ENCODE measurements at regions not wholly inside any gene's neighbourhood (a gene's known extent, or its start where the extent isn't known, plus 50 kb on each side); places are given as distances from the start of the nearest gene placed in this dataset.

GRCh38 chr10:71902351-71902750 is 51.3 kb upstream of the PSAP start:
- TF ChIP-seq, protein P1, sequence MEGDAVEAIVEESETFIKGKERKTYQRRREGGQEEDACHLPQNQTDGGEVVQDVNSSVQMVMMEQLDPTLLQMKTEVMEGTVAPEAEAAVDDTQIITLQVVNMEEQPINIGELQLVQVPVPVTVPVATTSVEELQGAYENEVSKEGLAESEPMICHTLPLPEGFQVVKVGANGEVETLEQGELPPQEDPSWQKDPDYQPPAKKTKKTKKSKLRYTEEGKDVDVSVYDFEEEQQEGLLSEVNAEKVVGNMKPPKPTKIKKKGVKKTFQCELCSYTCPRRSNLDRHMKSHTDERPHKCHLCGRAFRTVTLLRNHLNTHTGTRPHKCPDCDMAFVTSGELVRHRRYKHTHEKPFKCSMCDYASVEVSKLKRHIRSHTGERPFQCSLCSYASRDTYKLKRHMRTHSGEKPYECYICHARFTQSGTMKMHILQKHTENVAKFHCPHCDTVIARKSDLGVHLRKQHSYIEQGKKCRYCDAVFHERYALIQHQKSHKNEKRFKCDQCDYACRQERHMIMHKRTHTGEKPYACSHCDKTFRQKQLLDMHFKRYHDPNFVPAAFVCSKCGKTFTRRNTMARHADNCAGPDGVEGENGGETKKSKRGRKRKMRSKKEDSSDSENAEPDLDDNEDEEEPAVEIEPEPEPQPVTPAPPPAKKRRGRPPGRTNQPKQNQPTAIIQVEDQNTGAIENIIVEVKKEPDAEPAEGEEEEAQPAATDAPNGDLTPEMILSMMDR (IDR thresholded peaks at IDR 0.05), result no peak
- TF ChIP-seq EP300 (IDR thresholded peaks at IDR 0.05), result no peak

Measured in stomach (tissue), 4 donors.